Psoas muscle (tissue), 7 donors: ENCODE measurements at regions not wholly inside any gene's neighbourhood (a gene's known extent, or its start where the extent isn't known, plus 50 kb on each side); places are given as distances from the start of the nearest gene placed in this dataset.

ENCODE experiments used
- ATAC-seq, 4 donors: fragments of 200-7000 bp; cut with Tn5 transposase; one replicate each; pipeline ENCODE4 v1.9.1; 2020; ENCODE audit warnings: moderate library complexity in 3 of 4, mild to moderate bottlenecking in 2 of 4
- DNase-seq, 2 donors: peaks; one replicate each; pipeline ENCODE4 v3.0.0-alpha.2; 2020
- H3K27ac ChIP-seq: fragments of 200-600 bp; one replicate; pipeline ENCODE4 v1.8.0; 2022
- H3K27me3 ChIP-seq, 3 donors: fragments of 200-600 bp in 1 of 3; one replicate each; pipeline versions ENCODE4 v1.6.1 to v1.8.0; 2013 to 2022; ENCODE audit warnings: low read length in 2 of 3, mild to moderate bottlenecking in 2 of 3, moderate library complexity in 1 of 3; ENCODE audit not compliant: insufficient read depth in 3 of 3
- H3K36me3 ChIP-seq, 2 donors: fragments of 200-600 bp in 1 of 2; one replicate each; pipeline versions ENCODE4 v1.6.1 to v1.8.0; 2013 to 2022; ENCODE audit warnings: low read depth in 1 of 2, mild to moderate bottlenecking in 1 of 2, moderate library complexity in 1 of 2; ENCODE audit not compliant: insufficient read depth in 1 of 2
- H3K4me1 ChIP-seq: fragments of 200-600 bp; one replicate; pipeline ENCODE4 v1.8.0; 2022
- H3K4me3 ChIP-seq: fragments of 200-600 bp; one replicate; pipeline ENCODE4 v1.8.0; 2022; ENCODE audit warnings: mild to moderate bottlenecking
- H3K9me3 ChIP-seq: fragments of 200-600 bp; one replicate; pipeline ENCODE4 v1.8.0; 2022
- WGBS, 3 donors: extraction: QIAGEN DNeasy Blood & Tissue Kit; methylation state at CpG; one replicate each; pipeline versions ENCODE4 v1.1.6 to v1.1.7; 2013; 5-methylcytosine and 5-hydroxymethylcytosine counted together
- intact Hi-C, 2 donors: fragments of 100-400 bp; cut with DNase I; formaldehyde crosslinking; loops; one replicate each; pipeline versions ENCODE4 v1.11.0 to v1.14.2; 2022
- TF ChIP-seq, protein P1 (sequence below): fragments of 200-600 bp; IDR thresholded peaks from one replicate; pipeline ENCODE4 v1.8.0; 2022; ENCODE audit warnings: antibody characterized with exemption
- donor health status: healthy with polysubstance abuse.
- donor health status: DM: no; HTN: no; CAD: no; lungs with moderate emphysema.
- donor health status: Bipolar disorder and iron deficiency.
- donor health status: healthy.
- donor health status: DM: yes; HTN: yes; CAD: no.
- donor health status: DM: no; HTN: no; CAD: no.
- donor health status: DM: yes; HTN: yes; CAD: no.

DNA sequence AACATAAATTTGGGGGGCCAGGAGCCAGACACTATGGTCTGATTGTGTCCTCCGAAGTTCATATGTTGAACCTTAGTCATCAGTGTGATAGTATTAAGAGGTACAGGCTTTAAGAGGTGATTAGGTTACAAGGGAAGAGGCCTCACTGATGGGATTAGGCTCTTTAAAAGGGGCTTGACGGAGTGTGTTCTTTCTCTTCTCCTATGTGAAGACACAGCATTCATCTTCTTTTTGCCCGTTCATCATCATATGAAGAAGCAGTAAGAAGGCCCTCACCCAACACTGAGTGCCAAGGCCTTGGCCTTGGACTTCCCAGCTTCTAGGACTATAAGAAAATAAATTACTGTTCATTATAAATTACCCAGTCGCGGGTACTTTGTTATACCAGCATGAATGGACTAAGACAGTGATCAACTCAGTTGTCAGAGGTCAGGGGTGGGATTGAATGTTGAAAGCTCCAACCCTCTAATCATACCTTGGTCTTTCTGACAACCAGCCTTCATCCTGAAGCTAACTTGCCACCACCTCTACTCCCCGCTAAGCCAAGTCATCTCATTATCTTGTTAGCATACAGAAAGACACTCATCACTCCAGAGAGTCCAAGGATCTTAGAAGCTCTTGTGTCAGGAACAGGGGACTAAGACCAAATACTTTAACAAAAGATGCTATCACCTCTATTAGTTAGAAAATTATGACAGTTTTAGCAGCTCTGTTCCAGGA lies 543.4 kb upstream of the DIPK2B start:
- intact Hi-C loops: loop anchor here in 1 of 2 donors (10.0 kb wide), 1 partner anchor 229 kb away; no protein-coding TSS in a partner anchor
- H3K27ac ChIP-seq: no peak overlapping the region
- no peak overlapping the region for H3K4me3 ChIP-seq

DNA sequence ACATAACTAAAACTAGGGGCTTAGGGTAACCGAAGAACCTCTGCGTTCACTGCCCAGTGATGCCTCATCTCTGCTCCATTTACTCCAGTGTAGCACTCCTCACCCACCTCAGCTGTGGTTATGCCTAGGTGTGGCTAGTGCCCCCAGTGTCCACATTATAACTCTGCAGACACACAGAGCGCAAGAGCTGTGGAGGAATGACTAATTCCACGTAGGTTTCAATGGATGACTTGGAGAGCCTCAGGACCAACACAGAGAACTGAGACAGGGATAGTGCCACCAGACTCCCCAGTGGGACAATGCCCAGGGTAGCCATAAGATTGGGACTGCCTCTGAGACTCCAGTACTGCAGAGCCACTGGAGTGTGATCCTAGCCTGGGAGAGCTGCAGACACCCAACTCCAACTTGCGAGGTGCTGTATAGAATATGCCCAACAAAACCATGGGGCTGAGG lies 542.4 kb upstream of the DIPK2B start:
- ATAC-seq: no peak
- TF ChIP-seq, protein P1, sequence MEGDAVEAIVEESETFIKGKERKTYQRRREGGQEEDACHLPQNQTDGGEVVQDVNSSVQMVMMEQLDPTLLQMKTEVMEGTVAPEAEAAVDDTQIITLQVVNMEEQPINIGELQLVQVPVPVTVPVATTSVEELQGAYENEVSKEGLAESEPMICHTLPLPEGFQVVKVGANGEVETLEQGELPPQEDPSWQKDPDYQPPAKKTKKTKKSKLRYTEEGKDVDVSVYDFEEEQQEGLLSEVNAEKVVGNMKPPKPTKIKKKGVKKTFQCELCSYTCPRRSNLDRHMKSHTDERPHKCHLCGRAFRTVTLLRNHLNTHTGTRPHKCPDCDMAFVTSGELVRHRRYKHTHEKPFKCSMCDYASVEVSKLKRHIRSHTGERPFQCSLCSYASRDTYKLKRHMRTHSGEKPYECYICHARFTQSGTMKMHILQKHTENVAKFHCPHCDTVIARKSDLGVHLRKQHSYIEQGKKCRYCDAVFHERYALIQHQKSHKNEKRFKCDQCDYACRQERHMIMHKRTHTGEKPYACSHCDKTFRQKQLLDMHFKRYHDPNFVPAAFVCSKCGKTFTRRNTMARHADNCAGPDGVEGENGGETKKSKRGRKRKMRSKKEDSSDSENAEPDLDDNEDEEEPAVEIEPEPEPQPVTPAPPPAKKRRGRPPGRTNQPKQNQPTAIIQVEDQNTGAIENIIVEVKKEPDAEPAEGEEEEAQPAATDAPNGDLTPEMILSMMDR: no peak
- no peak for DNase-seq
- Histone ChIP-seq H3K27ac (no peak overlapping the region), H3K4me3 (no peak overlapping the region), H3K36me3 (no peaks in the 10 kb centered on the region), H3K4me1 (no peaks in the 10 kb centered on the region), H3K27me3 (peaks cover 0 to 3% (median 0%) of the 10 kb centered on the region in 3 donors), H3K9me3 (no peaks in the 10 kb centered on the region)
- WGBS, 3 donors: 74 to 98% (median 92%) methylated on average over 5 of the region's 5 CpGs
- intact Hi-C loops: loop anchor here in 1 of 2 donors (10.0 kb wide), 1 partner anchor 228 kb away; no protein-coding TSS in a partner anchor

More for the DNA sequence above, 543.4 kb upstream of the DIPK2B start:
- DNase-seq (no peak), ATAC-seq (no peak)
- H3K9me3 ChIP-seq: no peaks in the 10 kb centered on the region
- H3K4me1 ChIP-seq: no peaks in the 10 kb centered on the region
- peaks cover 0 to 3% (median 0%) of the 10 kb centered on the region in 3 donors for H3K27me3 ChIP-seq
- 86 to 98% (median 93%) methylated on average over 6 of the region's 6 CpGs for WGBS, 3 donors
- TF ChIP-seq, protein P1: no peak
- H3K36me3 ChIP-seq: no peaks in the 10 kb centered on the region

DNA sequence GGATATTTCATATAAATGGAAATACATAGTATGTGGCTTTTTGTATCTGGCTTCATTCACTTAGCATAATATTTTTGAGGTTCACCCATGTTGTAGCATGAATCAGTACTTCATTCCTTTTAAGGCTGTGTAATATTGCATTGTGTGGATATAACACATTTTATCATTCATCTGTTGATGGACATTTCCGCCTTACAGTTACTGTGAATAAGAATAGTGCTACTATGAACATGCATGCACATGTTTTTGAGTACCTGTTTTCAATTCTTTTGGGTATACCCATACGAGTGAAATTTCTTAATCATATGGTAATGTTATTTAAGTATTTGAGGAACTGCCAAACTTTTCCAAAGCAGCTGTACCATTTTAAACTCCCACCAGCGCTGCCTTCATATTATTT lies 539.6 kb upstream of the DIPK2B start:
- peaks cover 0 to 3% (median 0%) of the 10 kb centered on the region in 3 donors for H3K27me3 ChIP-seq
- no peak overlapping the region for H3K4me3 ChIP-seq
- TF ChIP-seq, protein P1: no peak
- WGBS, 3 donors: 46 to 56% (median 50%) methylated on average over 3 of the region's 3 CpGs
- DNase-seq: no peak
- H3K9me3 ChIP-seq: no peaks in the 10 kb centered on the region
- intact Hi-C loops: loop anchor here in 1 of 2 donors (10.0 kb wide), 1 partner anchor 225 kb away; no protein-coding TSS in a partner anchor
- no peaks in the 10 kb centered on the region for H3K4me1 ChIP-seq
- H3K27ac ChIP-seq: no peak overlapping the region
- no peaks in the 10 kb centered on the region for H3K36me3 ChIP-seq
- no peak for ATAC-seq

DNA sequence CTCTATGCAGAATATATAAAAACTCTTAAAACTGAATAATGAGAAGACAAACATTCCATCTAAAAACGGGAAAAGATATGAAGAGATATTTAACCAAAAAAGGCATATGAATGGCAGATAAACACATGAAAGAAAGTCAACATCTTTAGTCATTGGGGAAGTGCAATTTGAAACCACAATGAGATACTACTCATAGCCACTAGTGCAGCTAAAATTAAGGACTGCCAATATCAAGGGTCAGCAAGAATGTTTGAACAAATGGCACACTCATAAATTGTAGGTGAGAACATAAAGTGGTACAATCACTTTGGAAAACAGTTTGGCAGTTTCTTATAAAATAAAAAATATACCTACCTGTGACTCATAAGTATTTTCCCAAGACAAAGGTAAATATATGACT lies 534.9 kb upstream of the DIPK2B start:
- no peak overlapping the region for H3K27ac ChIP-seq
- no peak for ATAC-seq

More for the DNA sequence above, 534.9 kb upstream of the DIPK2B start:
- H3K27me3 ChIP-seq: no peaks in the 10 kb centered on the region
- TF ChIP-seq, protein P1: no peak
- H3K4me1 ChIP-seq: no peaks in the 10 kb centered on the region
- H3K9me3 ChIP-seq: no peaks in the 10 kb centered on the region
- intact Hi-C loops: no loop called here
- DNase-seq: no peak
- WGBS, 3 donors: 62 to 85% (median 80%) methylated on average over 1 of the region's 1 CpG
- H3K4me3 ChIP-seq: no peak overlapping the region
- no peaks in the 10 kb centered on the region for H3K36me3 ChIP-seq
